ENCODE measurements at regions not wholly inside any gene's neighbourhood (a gene's known extent, or its start where the extent isn't known, plus 50 kb on each side); places are given as distances from the start of the nearest gene placed in this dataset.

- Histone ChIP-seq H3K27ac (peak overlapping the region in 9 of 10 donors; percentile 61 to 95 (median 81)), H3K4me1 (peaks cover 16 to 78% (median 47%) of the 10 kb centered on the region in 9 donors), H3K4me3 (peak overlapping the region; percentile 60 to 90 (median 67)), H3K9me3 (no peaks in the 10 kb centered on the region), H3K27me3 (peaks cover 0 to 17% (median 0%) of the 10 kb centered on the region in 7 donors), H3K36me3 (peaks cover 0 to 25% (median 0%) of the 10 kb centered on the region in 9 donors)
- intact Hi-C loops (cut with DNase I), result loop anchor here in 6 of 10 donors (5.0 to 10.0 kb wide), 8 partner anchors 44 to 86 kb away; no protein-coding TSS in a partner anchor
- no peak for TF ChIP-seq CTCF (IDR thresholded peaks at IDR 0.05)
- 1 to 2% methylated on average over 81 of the region's 81 CpGs for WGBS, 2 donors
- DNase-seq, result peak; percentile 68 to 80
- ATAC-seq, result peak; percentile 54 to 81 (median 72)
Observed at GRCh38 chr1:201648066-201648906, 109.4 kb downstream of the NAV1 start.

GRCh38 chr1:201648907-201649721, 110.2 kb downstream of the NAV1 start:
- H3K36me3 ChIP-seq, result peaks cover 0 to 17% (median 0%) of the 10 kb centered on the region in 9 donors

GRCh38 chr1:201649761-201650622, 111.1 kb downstream of the NAV1 start:
- intact Hi-C loops (cut with DNase I), result loop anchor here in 8 of 10 donors (5.0 to 10.0 kb wide), 8 partner anchors 42 to 88 kb away; no protein-coding TSS in a partner anchor
- TF ChIP-seq CTCF (IDR thresholded peaks at IDR 0.05), result no peak
- Histone ChIP-seq H3K27me3 (peaks cover 0 to 17% (median 0%) of the 10 kb centered on the region in 7 donors), H3K4me1 (peaks cover 16 to 88% (median 51%) of the 10 kb centered on the region in 9 donors), H3K4me3 (peak overlapping the region; percentile 60 to 90 (median 67)), H3K36me3 (peaks cover 0 to 15% (median 0%) of the 10 kb centered on the region in 9 donors), H3K9me3 (no peaks in the 10 kb centered on the region), H3K27ac (peak overlapping the region in 9 of 10 donors; percentile 64 to 95 (median 81))
- 10 to 13% methylated on average over 64 of the region's 64 CpGs for WGBS, 2 donors
- ATAC-seq (peak; percentile 64 to 79 (median 72)), DNase-seq (peak; percentile 86 to 89)

More at GRCh38 chr1:201648907-201649721, 110.2 kb downstream of the NAV1 start:
- 20 to 34% methylated on average over 52 of the region's 52 CpGs for WGBS, 2 donors
- H3K4me3 ChIP-seq, result peak overlapping the region; percentile 60 to 90 (median 67)
- no peak for DNase-seq
- ATAC-seq, result peak in 5 of 8 donors; percentile 0 to 10 (median 2)
- intact Hi-C loops (cut with DNase I), result loop anchor here in 6 of 10 donors (5.0 to 10.0 kb wide), 8 partner anchors 43 to 87 kb away; no protein-coding TSS in a partner anchor
- no peaks in the 10 kb centered on the region for H3K9me3 ChIP-seq
- TF ChIP-seq CTCF (IDR thresholded peaks at IDR 0.05), result no peak
- H3K4me1 ChIP-seq, result peaks cover 16 to 84% (median 47%) of the 10 kb centered on the region in 9 donors
- peak overlapping the region in 9 of 10 donors; percentile 61 to 95 (median 81) for H3K27ac ChIP-seq
- peaks cover 0 to 17% (median 0%) of the 10 kb centered on the region in 7 donors for H3K27me3 ChIP-seq

Measured in heart right ventricle (tissue), 16 donors.